H1 (cell line): ENCODE measurements at regions not wholly inside any gene's neighbourhood (a gene's known extent, or its start where the extent isn't known, plus 50 kb on each side); places are given as distances from the start of the nearest gene placed in this dataset.

Source experiments
- CTCF ChIA-PET: fragments of 300-600 bp; sonication (Branson Sonifier 250); formaldehyde crosslinking; loops from one replicate; lab custom pipeline; 2021; ENCODE audit not compliant: partially characterized antibody; lab: Charles Lee
- POLR2A ChIA-PET: fragments of 300-600 bp; sonication (Branson Sonifier 250); formaldehyde crosslinking; loops from one replicate; lab custom pipeline; 2021; ENCODE audit warnings: inconsistent platforms; ENCODE audit not compliant: partially characterized antibody; lab: Charles Lee
- DNase-seq, 2 experiments: peaks; one replicate each; pipeline versions ENCODE4 v3.0.0 to v3.0.0-alpha.2; 2010 to 2022; ENCODE audit warnings: low spot score in 2 of 2, low read depth in 1 of 2, mixed read lengths in 1 of 2
- FAIRE-seq: peaks from 2 replicates; lab custom pipeline; 2011; peaks lifted over from hg19 to GRCh38; lab: Jason Lieb, UNC
- H2AFZ ChIP-seq: 2 replicates; pipeline ENCODE4 v1.8.1; 2012; ENCODE audit warnings: low read length, inconsistent platforms
- H2AK5ac ChIP-seq: 2 replicates; pipeline ENCODE4 v1.6.1; 2013; ENCODE audit warnings: low read depth, low read length
- H2BK120ac ChIP-seq: replicated peaks from 2 replicates; pipeline ENCODE3; 2013; ENCODE audit warnings: low read depth, low read length, inconsistent platforms
- H2BK12ac ChIP-seq: 2 replicates; pipeline ENCODE4 v1.6.1; 2013; ENCODE audit warnings: low read depth, low read length
- H2BK15ac ChIP-seq: 2 replicates; pipeline ENCODE4 v1.6.1; 2013; ENCODE audit warnings: low read length
- H2BK20ac ChIP-seq: 2 replicates; pipeline ENCODE4 v1.6.1; 2013; ENCODE audit warnings: low read length
- H2BK5ac ChIP-seq: 2 replicates; pipeline ENCODE4 v1.6.1; 2013; ENCODE audit warnings: low read depth, low read length
- H3K14ac ChIP-seq: 2 replicates; pipeline ENCODE4 v1.6.1; 2013; ENCODE audit warnings: inconsistent platforms; ENCODE audit not compliant: insufficient read length
- H3K18ac ChIP-seq: 2 replicates; pipeline ENCODE4 v1.6.1; 2013; ENCODE audit warnings: low read length; ENCODE audit errors: extremely low read depth
- H3K23ac ChIP-seq: 2 replicates; pipeline ENCODE4 v1.6.1; 2013; ENCODE audit warnings: inconsistent platforms; ENCODE audit not compliant: insufficient read length
- H3K23me2 ChIP-seq: 2 replicates; pipeline ENCODE4 v1.6.1; 2013; ENCODE audit warnings: low read depth, low read length
- H3K27ac ChIP-seq: 2 replicates; pipeline ENCODE4 v1.6.1; 2011; ENCODE audit warnings: low read depth, low read length, inconsistent platforms
- H3K27me3 ChIP-seq, 4 experiments: replicated peaks in 1 of 4; 1 replicate in 1 of 4; 2 replicates in 3 of 4; pipeline versions ENCODE4 v1.6.1 to v1.8.1; 2011 to 2013; ENCODE audit warnings: low read length in 3 of 4, mild to moderate bottlenecking in 3 of 4, inconsistent platforms in 2 of 4, mixed read lengths in 2 of 4, moderate library complexity in 1 of 4; ENCODE audit not compliant: control insufficient read depth in 3 of 4, insufficient read depth in 3 of 4; ENCODE audit errors: extremely low read depth in 1 of 4
- H3K36me3 ChIP-seq, 4 experiments: 2 replicates each; pipeline versions ENCODE4 v1.6.1 to v1.8.1; 2011 to 2013; ENCODE audit warnings: mild to moderate bottlenecking in 4 of 4, low read length in 3 of 4, moderate library complexity in 2 of 4, control low read depth in 1 of 4, inconsistent platforms in 1 of 4; ENCODE audit not compliant: insufficient read depth in 4 of 4, control insufficient read depth in 2 of 4
- H3K4ac ChIP-seq: replicated peaks from 2 replicates; pipeline ENCODE3; 2013; ENCODE audit warnings: low read length, low read depth, mixed read lengths, inconsistent platforms; ENCODE audit not compliant: insufficient read length
- H3K4me1 ChIP-seq, 4 experiments: replicated peaks in 1 of 4; 1 replicate in 1 of 4; 2 replicates in 3 of 4; pipeline versions ENCODE4 v1.6.1 to v1.8.1; 2011 to 2013; ENCODE audit warnings: low read length in 3 of 4, inconsistent platforms in 2 of 4, mixed read lengths in 1 of 4; ENCODE audit not compliant: insufficient read depth in 4 of 4, control insufficient read depth in 3 of 4
- H3K4me2 ChIP-seq, 2 experiments: 2 replicates each; pipeline versions ENCODE4 v1.6.1 to v1.8.1; 2011 to 2013; ENCODE audit warnings: low read depth in 2 of 2, low read length in 2 of 2, control low read depth in 1 of 2, inconsistent platforms in 1 of 2, mild to moderate bottlenecking in 1 of 2; ENCODE audit not compliant: insufficient read depth in 1 of 2
- H3K4me3 ChIP-seq, 4 experiments: fragments of 200-600, 300-600 bp in 1 of 4; sonication (generic), shearing (Covaris generic), sonication (Bioruptor Twin) in 1 of 4; 2 replicates each; pipeline versions ENCODE4 v1.5.1 to v1.8.1; 2011 to 2016; ENCODE audit warnings: low read length in 4 of 4, low read depth in 3 of 4, control low read depth in 2 of 4, inconsistent platforms in 2 of 4, mild to moderate bottlenecking in 2 of 4, mixed read lengths in 1 of 4, moderate library complexity in 1 of 4; ENCODE audit not compliant: insufficient read depth in 2 of 4; ENCODE audit errors: extremely low read depth in 1 of 4
- H3K56ac ChIP-seq: replicated peaks from 2 replicates; pipeline ENCODE3; 2013; ENCODE audit warnings: low read depth, mild to moderate bottlenecking, mixed read lengths, low read length, inconsistent platforms; ENCODE audit not compliant: insufficient read length
- H3K79me1 ChIP-seq: 2 replicates; pipeline ENCODE4 v1.6.1; 2013; ENCODE audit warnings: low read depth, low read length, control low read depth
- H3K79me2 ChIP-seq, 2 experiments: 2 replicates each; pipeline versions ENCODE4 v1.6.1 to v1.8.1; 2012 to 2013; ENCODE audit warnings: low read length in 2 of 2, mild to moderate bottlenecking in 2 of 2, inconsistent platforms in 1 of 2; ENCODE audit not compliant: insufficient read depth in 2 of 2, control insufficient read depth in 1 of 2
- H3K9ac ChIP-seq, 4 experiments: replicated peaks in 1 of 4; 1 replicate in 1 of 4; 2 replicates in 3 of 4; pipeline versions ENCODE4 v1.6.1 to v1.8.1; 2011 to 2013; ENCODE audit warnings: low read depth in 3 of 4, low read length in 3 of 4, control low read depth in 2 of 4, mild to moderate bottlenecking in 2 of 4, moderate library complexity in 2 of 4, inconsistent platforms in 1 of 4; ENCODE audit errors: extremely low read depth in 1 of 4
- H3K9me3 ChIP-seq, 2 experiments: 2 replicates each; pipeline versions ENCODE4 v1.6.1 to v1.8.1; 2012 to 2013; ENCODE audit warnings: mild to moderate bottlenecking in 2 of 2, moderate library complexity in 2 of 2, control low read depth in 1 of 2, inconsistent platforms in 1 of 2, low read depth in 1 of 2, low read length in 1 of 2, mixed read lengths in 1 of 2; ENCODE audit not compliant: insufficient read depth in 2 of 2
- H4K20me1 ChIP-seq, 2 experiments: replicated peaks in 1 of 2; 2 replicates each; pipeline versions ENCODE3 to v1.8.1; 2011 to 2013; ENCODE audit warnings: inconsistent platforms in 2 of 2, low read length in 2 of 2, mild to moderate bottlenecking in 1 of 2; ENCODE audit not compliant: insufficient read depth in 2 of 2, control insufficient read depth in 1 of 2
- H4K5ac ChIP-seq: 2 replicates; pipeline ENCODE4 v1.6.1; 2013; ENCODE audit warnings: low read length, low read depth, mixed read lengths, inconsistent platforms; ENCODE audit not compliant: insufficient read length
- H4K8ac ChIP-seq: 2 replicates; pipeline ENCODE4 v1.8.0; 2013; ENCODE audit warnings: mild to moderate bottlenecking, moderate library complexity, low read length, inconsistent platforms; ENCODE audit not compliant: insufficient read depth; ENCODE audit errors: extremely low read depth
- H4K91ac ChIP-seq: replicated peaks from 2 replicates; pipeline ENCODE3; 2013; ENCODE audit warnings: low read length, mixed read lengths, inconsistent platforms; ENCODE audit not compliant: insufficient read length
- BACH1 ChIP-seq: IDR thresholded peaks from 2 replicates; pipeline ENCODE4 v1.6.1; 2012; ENCODE audit warnings: low read length, improper control_type of control experiment
- GTF2F1 ChIP-seq: IDR thresholded peaks from 2 replicates; pipeline ENCODE4 v1.6.1; 2012; ENCODE audit warnings: low read depth, low read length, improper control_type of control experiment, borderline replicate concordance
- NANOG ChIP-seq: IDR thresholded peaks from 2 replicates; pipeline ENCODE4 v1.6.1; 2011; ENCODE audit warnings: low read length, low read depth, mild to moderate bottlenecking, inconsistent platforms; ENCODE audit not compliant: insufficient read depth, poor library complexity, severe bottlenecking
- RAD21 ChIP-seq, 2 experiments: IDR thresholded peaks in 1 of 2; conservative IDR thresholded peaks in 1 of 2; 2 replicates each; pipeline ENCODE4 v1.6.1; 2011; ENCODE audit warnings: low read depth in 2 of 2, low read length in 2 of 2, improper control_type of control experiment in 1 of 2, inconsistent platforms in 1 of 2, mild to moderate bottlenecking in 1 of 2, moderate library complexity in 1 of 2
- SIRT6 ChIP-seq: IDR thresholded peaks from one replicate; pipeline ENCODE4 v1.7.1; 2012; ENCODE audit warnings: low read length, inconsistent platforms
- TF ChIP-seq, protein P1 (sequence below): IDR thresholded peaks from 2 replicates; pipeline ENCODE4 v1.6.1; 2011; ENCODE audit warnings: low read length, improper control_type of control experiment

DNA sequence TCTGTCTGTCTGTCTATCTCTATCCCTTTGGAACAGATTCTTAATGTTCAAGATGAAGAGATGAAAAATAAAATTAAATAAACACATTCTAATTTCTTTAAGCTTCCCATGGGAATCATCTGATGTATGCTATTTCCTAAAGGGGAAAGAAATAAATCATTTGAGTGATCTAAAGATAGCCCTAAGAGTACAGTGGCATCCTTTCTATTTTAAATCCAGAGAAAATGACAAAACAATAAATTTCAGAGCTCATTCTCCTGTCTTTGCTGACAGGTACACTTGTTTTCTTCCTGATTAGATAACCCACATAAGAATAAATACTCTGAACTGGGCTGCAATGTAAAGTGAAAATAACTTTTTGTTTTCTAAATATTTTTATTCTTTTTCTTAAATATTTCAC lies 550.4 kb downstream of the JRKL start:
- no peak overlapping the region for H3K27ac ChIP-seq
- CTCF ChIA-PET: no interaction called here
- no peak overlapping the region for H2BK12ac ChIP-seq
- no peaks in the 10 kb centered on the region for H3K4me1 ChIP-seq
- POLR2A ChIA-PET: no interaction called here
- FAIRE-seq (no peak), DNase-seq (no peak)
- H3K23me2 ChIP-seq: no peaks in the 10 kb centered on the region
- H2BK120ac ChIP-seq: no peak overlapping the region
- H4K5ac ChIP-seq: no peak overlapping the region
- no peak overlapping the region for H3K9ac ChIP-seq
- no peak overlapping the region for H2BK5ac ChIP-seq
- H2BK20ac ChIP-seq: no peak overlapping the region
- no peak overlapping the region for H2BK15ac ChIP-seq
- H3K14ac ChIP-seq: no peak overlapping the region
- no peaks in the 10 kb centered on the region for H3K9me3 ChIP-seq
- no peak overlapping the region for H3K18ac ChIP-seq
- no peak overlapping the region for H4K8ac ChIP-seq
- H3K36me3 ChIP-seq: no peaks in the 10 kb centered on the region
- no peaks in the 10 kb centered on the region for H3K79me2 ChIP-seq
- H2AK5ac ChIP-seq: no peak overlapping the region
- no peak overlapping the region for H4K91ac ChIP-seq
- no peak overlapping the region for H3K4ac ChIP-seq
- H3K27me3 ChIP-seq: no peaks in the 10 kb centered on the region
- H3K4me2 ChIP-seq: no peak overlapping the region
- H3K23ac ChIP-seq: no peak overlapping the region
- H3K4me3 ChIP-seq: no peak overlapping the region
- H3K56ac ChIP-seq: no peak overlapping the region
- no peaks in the 10 kb centered on the region for H3K79me1 ChIP-seq
- no peaks in the 10 kb centered on the region for H4K20me1 ChIP-seq
- H2AFZ ChIP-seq: no peak overlapping the region
- TF ChIP-seq BACH1 (no peak), SIRT6 (no peak), GTF2F1 (no peak), RAD21 (IDR thresholded peaks at IDR 0.05 in 1 of 2, conservative IDR thresholded peaks at IDR 0.05 in 1 of 2; ENCODE audit: low read depth in 2 of 2, low read length in 2 of 2) (no peak), NANOG (no peak)
- TF ChIP-seq, protein P1, sequence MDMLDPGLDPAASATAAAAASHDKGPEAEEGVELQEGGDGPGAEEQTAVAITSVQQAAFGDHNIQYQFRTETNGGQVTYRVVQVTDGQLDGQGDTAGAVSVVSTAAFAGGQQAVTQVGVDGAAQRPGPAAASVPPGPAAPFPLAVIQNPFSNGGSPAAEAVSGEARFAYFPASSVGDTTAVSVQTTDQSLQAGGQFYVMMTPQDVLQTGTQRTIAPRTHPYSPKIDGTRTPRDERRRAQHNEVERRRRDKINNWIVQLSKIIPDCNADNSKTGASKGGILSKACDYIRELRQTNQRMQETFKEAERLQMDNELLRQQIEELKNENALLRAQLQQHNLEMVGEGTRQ: no peak
